ENCODE measurements at regions not wholly inside any gene's neighbourhood (a gene's known extent, or its start where the extent isn't known, plus 50 kb on each side); places are given as distances from the start of the nearest gene placed in this dataset.
"Not testable (repeated sequence)": the region's sequence is repeated elsewhere in the genome, so short reads cannot be mapped to it uniquely, and the experiment has no call there.

GRCh38 chr7:149995369-149996026 is 121.7 kb downstream of the ATP6V0E2 start:
- in situ Hi-C loops (cut with HindIII; ENCODE audit: low pct_unique_long_range_greater_than_20kb, low sequenced_read_pairs); BruUV-seq (replicated peaks); H3K4me3 ChIP-seq (ENCODE audit: low read depth in 2 of 2, low read length in 2 of 2); ATAC-seq; H3K27me3 ChIP-seq (ENCODE audit: control insufficient read depth, insufficient read depth, low read length); DNase-seq (ENCODE audit: low read depth, low spot score); intact Hi-C loops (cut with micrococcal nuclease; ENCODE audit: unreplicated experiment); H3K36me3 ChIP-seq (ENCODE audit: control insufficient read depth, insufficient read depth, low read length); H3K9me3 ChIP-seq (ENCODE audit: control insufficient read depth, insufficient read depth, low read depth, low read length); POLR2A ChIA-PET; H3K4me1 ChIP-seq (ENCODE audit: control insufficient read depth, insufficient read depth, low read length); CTCF ChIA-PET; H3K27ac ChIP-seq (ENCODE audit: low read length): not testable (repeated sequence)

GRCh38 chr7:150000780-150001599 is 127.2 kb downstream of the ATP6V0E2 start:
- BruUV-seq (replicated peaks); in situ Hi-C loops (cut with HindIII; ENCODE audit: low pct_unique_long_range_greater_than_20kb, low sequenced_read_pairs): not testable (repeated sequence)

GRCh38 chr7:150003304-150003810 is 129.6 kb downstream of the ATP6V0E2 start:
- Histone ChIP-seq H3K27me3 (ENCODE audit: control insufficient read depth, insufficient read depth, low read length) (no peaks in the 10 kb centered on the region), H3K4me1 (ENCODE audit: control insufficient read depth, insufficient read depth, low read length) (no peaks in the 10 kb centered on the region)

More at GRCh38 chr7:150000780-150001599, 127.2 kb downstream of the ATP6V0E2 start:
- POLR2A ChIA-PET; ATAC-seq; H3K27ac ChIP-seq (ENCODE audit: low read length); intact Hi-C loops (cut with micrococcal nuclease; ENCODE audit: unreplicated experiment); CTCF ChIA-PET; H3K9me3 ChIP-seq (ENCODE audit: control insufficient read depth, insufficient read depth, low read depth, low read length); DNase-seq (ENCODE audit: low read depth, low spot score); H3K4me3 ChIP-seq (ENCODE audit: low read depth in 2 of 2, low read length in 2 of 2); H3K4me1 ChIP-seq (ENCODE audit: control insufficient read depth, insufficient read depth, low read length); H3K27me3 ChIP-seq (ENCODE audit: control insufficient read depth, insufficient read depth, low read length); H3K36me3 ChIP-seq (ENCODE audit: control insufficient read depth, insufficient read depth, low read length): not testable (repeated sequence)
- TF ChIP-seq CTCF (IDR thresholded peaks at IDR 0.05): peak; percentile 24; the same call in 1 of the 2 replicates

More at GRCh38 chr7:150003304-150003810, 129.6 kb downstream of the ATP6V0E2 start:
- intact Hi-C loops (cut with micrococcal nuclease; ENCODE audit: unreplicated experiment): no loop called here
- H3K4me3 ChIP-seq (ENCODE audit: low read depth in 2 of 2, low read length in 2 of 2): no peak overlapping the region
- in situ Hi-C loops (cut with HindIII; ENCODE audit: low pct_unique_long_range_greater_than_20kb, low sequenced_read_pairs): no loop called here
- H3K36me3 ChIP-seq (ENCODE audit: control insufficient read depth, insufficient read depth, low read length): no peaks in the 10 kb centered on the region
- no peak for ATAC-seq
- ChIA-PET CTCF (no interaction called here), POLR2A (no interaction called here)
- DNase-seq (ENCODE audit: low read depth, low spot score): no peak
- H3K27ac ChIP-seq (ENCODE audit: low read length): no peak overlapping the region
- no peaks in the 10 kb centered on the region for H3K9me3 ChIP-seq (ENCODE audit: control insufficient read depth, insufficient read depth, low read depth, low read length)
- TF ChIP-seq REST (IDR thresholded peaks at IDR 0.05; ENCODE audit: insufficient read depth in 1 of 2, low read depth in 2 of 2, low read length in 1 of 2): no peak
- TF ChIP-seq SIN3A (IDR thresholded peaks at IDR 0.05; ENCODE audit: borderline replicate concordance, insufficient read depth, low read depth, low read length): no peak
- TF ChIP-seq POLR2AphosphoS5 (IDR thresholded peaks at IDR 0.05; ENCODE audit: low read depth, low read length): no peak
- no peak for TF ChIP-seq TCF7L2 (IDR thresholded peaks at IDR 0.05; ENCODE audit: low read depth, low read length)
- no peak for TF ChIP-seq CTCF (IDR thresholded peaks at IDR 0.05)
- BruUV-seq (replicated peaks): no TSS peak

Data from Panc1 (cell line).